ENCODE measurements at regions not wholly inside any gene's neighbourhood (a gene's known extent, or its start where the extent isn't known, plus 50 kb on each side); places are given as distances from the start of the nearest gene placed in this dataset.

- TF ChIP-seq, protein P1, sequence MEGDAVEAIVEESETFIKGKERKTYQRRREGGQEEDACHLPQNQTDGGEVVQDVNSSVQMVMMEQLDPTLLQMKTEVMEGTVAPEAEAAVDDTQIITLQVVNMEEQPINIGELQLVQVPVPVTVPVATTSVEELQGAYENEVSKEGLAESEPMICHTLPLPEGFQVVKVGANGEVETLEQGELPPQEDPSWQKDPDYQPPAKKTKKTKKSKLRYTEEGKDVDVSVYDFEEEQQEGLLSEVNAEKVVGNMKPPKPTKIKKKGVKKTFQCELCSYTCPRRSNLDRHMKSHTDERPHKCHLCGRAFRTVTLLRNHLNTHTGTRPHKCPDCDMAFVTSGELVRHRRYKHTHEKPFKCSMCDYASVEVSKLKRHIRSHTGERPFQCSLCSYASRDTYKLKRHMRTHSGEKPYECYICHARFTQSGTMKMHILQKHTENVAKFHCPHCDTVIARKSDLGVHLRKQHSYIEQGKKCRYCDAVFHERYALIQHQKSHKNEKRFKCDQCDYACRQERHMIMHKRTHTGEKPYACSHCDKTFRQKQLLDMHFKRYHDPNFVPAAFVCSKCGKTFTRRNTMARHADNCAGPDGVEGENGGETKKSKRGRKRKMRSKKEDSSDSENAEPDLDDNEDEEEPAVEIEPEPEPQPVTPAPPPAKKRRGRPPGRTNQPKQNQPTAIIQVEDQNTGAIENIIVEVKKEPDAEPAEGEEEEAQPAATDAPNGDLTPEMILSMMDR (conservative IDR thresholded peaks at IDR 0.05): no peak
- H3K4me1 Mint-ChIP-seq: no peaks in the 10 kb centered on the region
- peaks cover 11% of the 10 kb centered on the region for H3K9me3 Mint-ChIP-seq
- DNase-seq (ENCODE audit: low read depth, low spot score): no peak
- no peak overlapping the region for H3K4me3 Mint-ChIP-seq
- no peaks in the 10 kb centered on the region for H3K27me3 Mint-ChIP-seq (ENCODE audit: low read depth)
- H3K27ac Mint-ChIP-seq (ENCODE audit: unreplicated experiment): no peak overlapping the region
- no peaks in the 10 kb centered on the region for H3K36me3 Mint-ChIP-seq (ENCODE audit: low read depth)
Observed at GRCh38 chr2:180717588-180717987, 262.8 kb upstream of the UBE2E3 start.

- DNase-seq (ENCODE audit: low read depth, low spot score): no peak
- TF ChIP-seq, protein P1 (conservative IDR thresholded peaks at IDR 0.05): no peak
- H3K36me3 Mint-ChIP-seq (ENCODE audit: low read depth): no peaks in the 10 kb centered on the region
- no peak overlapping the region for H3K27ac Mint-ChIP-seq (ENCODE audit: unreplicated experiment)
- H3K4me3 Mint-ChIP-seq: no peak overlapping the region
- H3K4me1 Mint-ChIP-seq: no peaks in the 10 kb centered on the region
- H3K9me3 Mint-ChIP-seq: peaks cover 15% of the 10 kb centered on the region
- H3K27me3 Mint-ChIP-seq (ENCODE audit: low read depth): no peaks in the 10 kb centered on the region
Observed at GRCh38 chr2:180716186-180717180, 263.9 kb upstream of the UBE2E3 start.

DNA sequence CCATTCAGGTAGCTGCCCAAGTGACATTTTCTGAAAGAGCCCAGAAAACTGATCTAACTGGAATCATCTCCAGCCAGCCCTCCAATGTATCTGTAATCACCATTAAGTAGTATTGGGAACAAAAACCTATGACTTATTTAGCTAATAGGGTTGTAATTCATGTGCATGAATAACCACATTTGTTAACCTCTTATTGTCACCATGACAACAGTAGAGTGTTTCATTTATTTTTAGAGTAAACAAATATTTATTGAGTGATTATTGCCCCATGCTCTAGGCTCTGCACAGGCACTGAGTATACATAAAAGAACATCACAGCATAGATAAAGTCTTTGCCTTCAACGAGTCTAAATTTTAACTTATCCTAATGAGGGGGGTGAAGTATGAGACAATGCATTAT, 265.4 kb upstream of the UBE2E3 start:
- H3K4me1 Mint-ChIP-seq: no peaks in the 10 kb centered on the region
- H3K9me3 Mint-ChIP-seq: peaks cover 15% of the 10 kb centered on the region
- no peak overlapping the region for H3K4me3 Mint-ChIP-seq
- H3K36me3 Mint-ChIP-seq (ENCODE audit: low read depth): no peaks in the 10 kb centered on the region
- TF ChIP-seq, protein P1 (conservative IDR thresholded peaks at IDR 0.05): no peak
- no peaks in the 10 kb centered on the region for H3K27me3 Mint-ChIP-seq (ENCODE audit: low read depth)
- DNase-seq (ENCODE audit: low read depth, low spot score): no peak
- no peak overlapping the region for H3K27ac Mint-ChIP-seq (ENCODE audit: unreplicated experiment)

GRCh38 chr2:180709392-180710145, 270.8 kb upstream of the UBE2E3 start:
- H3K27ac Mint-ChIP-seq (ENCODE audit: unreplicated experiment): no peak overlapping the region
- H3K4me3 Mint-ChIP-seq: no peak overlapping the region
- TF ChIP-seq, protein P1 (conservative IDR thresholded peaks at IDR 0.05): no peak
- no peaks in the 10 kb centered on the region for H3K4me1 Mint-ChIP-seq
- H3K36me3 Mint-ChIP-seq (ENCODE audit: low read depth): no peaks in the 10 kb centered on the region
- DNase-seq (ENCODE audit: low read depth, low spot score): no peak
- no peaks in the 10 kb centered on the region for H3K27me3 Mint-ChIP-seq (ENCODE audit: low read depth)
- peaks cover 12% of the 10 kb centered on the region for H3K9me3 Mint-ChIP-seq

DNA sequence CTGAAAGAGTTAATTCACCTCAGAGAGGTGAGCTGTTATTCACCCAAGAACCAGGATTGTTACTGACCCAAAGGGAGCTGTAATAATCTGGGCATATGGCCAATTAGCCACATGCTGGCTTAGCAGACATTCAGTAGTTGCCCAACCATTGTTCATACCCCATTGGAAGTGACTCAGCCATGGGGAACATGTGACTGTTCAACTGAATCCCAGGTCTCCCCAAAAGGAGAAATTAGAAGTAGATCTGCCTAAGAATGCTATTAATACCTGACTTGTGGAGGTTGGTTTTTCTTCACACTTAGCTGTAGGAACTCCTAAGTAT, 272.6 kb upstream of the UBE2E3 start:
- H3K27me3 Mint-ChIP-seq (ENCODE audit: low read depth): no peaks in the 10 kb centered on the region
- no peak for DNase-seq (ENCODE audit: low read depth, low spot score)
- TF ChIP-seq, protein P1 (conservative IDR thresholded peaks at IDR 0.05): no peak
- H3K4me3 Mint-ChIP-seq: no peak overlapping the region
- H3K27ac Mint-ChIP-seq (ENCODE audit: unreplicated experiment): no peak overlapping the region
- peaks cover 6% of the 10 kb centered on the region for H3K9me3 Mint-ChIP-seq
- H3K36me3 Mint-ChIP-seq (ENCODE audit: low read depth): no peaks in the 10 kb centered on the region
- no peaks in the 10 kb centered on the region for H3K4me1 Mint-ChIP-seq
